ENCODE measurements at regions not wholly inside any gene's neighbourhood (a gene's known extent, or its start where the extent isn't known, plus 50 kb on each side); places are given as distances from the start of the nearest gene placed in this dataset.

- TF ChIP-seq POLR2A (IDR thresholded peaks at IDR 0.05), result no peak
- no peak for TF ChIP-seq CTCF (IDR thresholded peaks at IDR 0.05)
Observed at GRCh38 chr14:84686550-84686949, 843.4 kb upstream of the FLRT2 start.
